Skeletal muscle cell (primary cell): ENCODE measurements at regions not wholly inside any gene's neighbourhood (a gene's known extent, or its start where the extent isn't known, plus 50 kb on each side); places are given as distances from the start of the nearest gene placed in this dataset.

Source experiments
- DNase-seq: peaks from one replicate; pipeline ENCODE4 v3.0.0-alpha.2; 2010; ENCODE audit warnings: low read depth
- H3K4me3 ChIP-seq: 2 replicates; pipeline ENCODE4 v1.5.1; 2011; ENCODE audit warnings: low read depth, mild to moderate bottlenecking, control low read depth, low read length, moderate library complexity

GRCh38 chr13:69010789-69011188 is 1096.8 kb upstream of the ATXN8OS start:
- no peak for DNase-seq
- H3K4me3 ChIP-seq: no peak overlapping the region

GRCh38 chr13:69008499-69008898 is 1099.1 kb upstream of the ATXN8OS start:
- no peak for DNase-seq

DNA sequence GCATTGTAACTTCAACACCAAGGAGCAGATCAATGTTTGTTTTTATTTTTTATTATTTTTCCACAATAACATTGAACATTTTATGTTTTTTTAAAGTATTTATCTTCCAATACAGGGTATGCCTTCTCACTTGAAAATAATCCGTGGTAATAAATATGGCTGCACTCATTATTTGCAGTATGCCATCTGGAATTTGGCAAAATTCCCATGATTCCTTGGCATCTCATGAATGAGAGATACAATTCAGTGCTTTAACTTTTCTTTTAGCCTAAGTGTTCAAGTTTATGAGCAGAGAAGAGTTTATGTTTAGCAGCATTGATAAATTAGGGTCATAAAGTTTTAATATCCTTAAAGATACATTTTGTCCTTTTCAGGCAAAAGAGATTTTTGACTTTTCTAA is 1109.6 kb upstream of the ATXN8OS start:
- DNase-seq: no peak
- H3K4me3 ChIP-seq: no peak overlapping the region

More at GRCh38 chr13:69008499-69008898, 1099.1 kb upstream of the ATXN8OS start:
- H3K4me3 ChIP-seq: no peak overlapping the region

DNA sequence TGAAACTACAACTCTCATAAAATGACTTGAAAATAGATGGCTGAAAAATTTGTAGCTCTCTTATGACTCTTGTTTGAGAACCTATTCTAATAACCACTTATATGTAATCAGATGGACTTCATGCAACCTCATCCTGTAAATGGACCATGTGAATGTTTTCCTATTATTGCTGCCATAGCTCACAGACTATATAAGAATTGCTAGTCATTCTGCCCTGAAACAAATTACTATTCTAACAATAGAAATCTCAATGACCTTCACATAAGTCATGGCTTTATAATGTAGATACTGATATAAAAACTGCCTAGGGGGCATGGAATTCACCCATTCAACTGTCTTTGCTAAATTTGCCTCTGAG is 1111.0 kb upstream of the ATXN8OS start:
- H3K4me3 ChIP-seq: no peak overlapping the region
- DNase-seq: no peak

DNA sequence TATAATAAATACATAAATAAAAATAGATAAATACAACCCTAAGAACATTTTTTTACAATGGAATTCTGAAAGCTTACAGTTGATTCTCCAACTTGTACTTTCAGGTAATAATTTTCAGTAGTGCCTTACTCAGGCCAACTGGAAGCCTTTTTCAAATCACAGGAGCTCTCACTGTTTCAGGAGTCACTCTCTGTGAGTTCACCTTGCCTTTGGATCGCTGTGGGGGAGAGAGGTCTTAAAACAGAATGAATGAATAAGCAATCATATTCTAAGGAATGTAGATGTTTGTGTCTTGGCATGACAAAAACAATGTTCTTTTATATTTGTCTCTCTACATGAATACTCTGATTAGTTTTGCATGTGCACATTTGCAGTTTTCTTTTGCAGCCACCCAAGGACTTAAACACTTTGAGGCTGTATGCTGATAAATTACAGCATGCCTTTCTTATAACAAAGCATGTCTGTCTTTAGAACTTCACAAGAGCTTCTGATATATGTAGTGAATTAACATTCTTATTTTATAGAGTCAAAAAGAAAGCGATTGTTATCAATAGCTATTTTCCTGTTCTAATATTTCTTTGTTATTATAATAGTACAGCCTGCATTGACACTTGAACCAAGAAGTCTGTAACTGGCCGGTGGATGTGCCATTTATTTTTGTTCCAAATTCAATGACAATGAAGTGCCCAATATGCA is 1111.5 kb upstream of the ATXN8OS start:
- H3K4me3 ChIP-seq: no peak overlapping the region
- no peak for DNase-seq

DNA sequence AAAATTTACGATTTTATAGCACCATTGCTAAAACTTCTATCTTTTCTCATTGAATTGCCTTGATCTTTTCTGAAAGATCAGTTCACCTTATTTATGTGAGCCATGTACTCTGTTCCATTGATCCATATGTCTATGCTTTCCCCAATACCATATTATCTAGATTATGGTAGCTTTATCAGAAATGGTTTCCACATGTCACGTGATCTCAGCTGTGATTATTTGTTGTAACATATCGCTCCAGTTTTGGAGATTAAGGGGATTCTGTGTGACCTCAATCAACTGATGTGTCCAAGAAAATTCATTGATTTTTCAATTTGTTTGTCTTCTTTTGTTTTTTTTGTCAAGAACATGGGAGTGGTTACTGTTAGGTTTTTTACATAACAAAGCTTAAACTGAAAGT is 1114.5 kb upstream of the ATXN8OS start:
- no peak for DNase-seq
- no peak overlapping the region for H3K4me3 ChIP-seq

DNA sequence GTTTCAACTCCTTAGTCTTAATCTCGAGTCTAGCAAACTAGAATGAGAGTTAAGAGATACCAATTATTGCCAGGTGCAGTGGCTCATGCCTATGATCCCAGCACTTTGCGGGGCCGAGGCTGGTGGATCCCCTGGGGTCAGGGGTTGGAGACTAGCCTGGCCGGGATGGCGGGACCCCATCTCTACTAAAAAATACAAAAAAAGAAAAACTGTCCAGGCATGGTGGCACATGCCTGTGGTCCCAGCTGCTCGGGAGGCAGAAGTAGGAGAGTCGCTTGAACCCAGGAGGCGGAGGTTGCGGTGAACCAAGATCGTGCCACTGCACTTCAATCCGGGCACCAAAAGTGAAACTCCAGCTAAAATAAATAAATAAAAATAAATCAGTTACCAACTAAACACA is 1119.5 kb upstream of the ATXN8OS start:
- DNase-seq: no peak

GRCh38 chr13:68987585-68987984 is 1120.0 kb upstream of the ATXN8OS start:
- no peak overlapping the region for H3K4me3 ChIP-seq
- no peak for DNase-seq

More for the DNA sequence above, 1119.5 kb upstream of the ATXN8OS start:
- H3K4me3 ChIP-seq: no peak overlapping the region

- DNase-seq: no peak
- no peak overlapping the region for H3K4me3 ChIP-seq
Observed at GRCh38 chr13:68984688-68985319, 1122.8 kb upstream of the ATXN8OS start.

- DNase-seq: no peak
- H3K4me3 ChIP-seq: no peak overlapping the region
Observed at GRCh38 chr13:68982961-68983619, 1124.5 kb upstream of the ATXN8OS start.

DNA sequence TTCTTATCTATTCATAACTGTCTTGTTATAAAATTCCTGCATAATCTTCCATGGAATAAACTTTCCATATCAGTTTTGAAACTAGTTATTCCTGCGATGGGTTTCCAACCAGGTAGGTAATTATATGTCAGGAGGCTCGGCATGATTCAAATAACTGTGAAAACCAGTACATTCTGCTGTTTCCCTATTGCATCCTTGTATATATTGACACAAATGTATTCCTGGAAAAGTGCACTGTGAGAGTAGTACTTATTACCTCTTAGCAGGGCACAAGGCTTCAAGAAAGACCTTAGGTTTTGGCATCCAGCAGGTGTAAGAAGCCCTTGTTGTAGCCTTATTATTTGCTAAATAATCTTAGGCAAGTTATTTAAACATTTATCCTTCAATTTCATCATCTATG is 1131.3 kb upstream of the ATXN8OS start:
- H3K4me3 ChIP-seq: no peak overlapping the region
- no peak for DNase-seq

DNA sequence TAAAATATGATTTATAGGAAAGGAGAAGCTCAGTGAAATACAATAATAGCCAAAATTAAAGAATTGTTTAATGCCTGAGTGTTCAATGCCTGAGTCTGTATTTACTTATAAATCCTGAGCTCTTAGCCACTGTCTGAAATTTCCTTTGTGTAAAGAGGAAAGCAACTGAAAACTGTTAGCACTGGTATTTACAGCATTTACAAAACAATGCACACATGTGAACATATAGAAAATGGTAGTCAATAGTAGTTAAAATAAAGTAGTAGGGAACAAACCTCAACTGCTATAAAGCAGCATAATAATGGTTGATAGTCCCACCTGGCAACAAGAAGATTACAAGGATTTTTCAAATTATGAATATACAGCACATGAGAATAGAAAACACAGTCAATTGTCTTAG is 1137.1 kb upstream of the ATXN8OS start:
- DNase-seq: no peak

GRCh38 chr13:68948586-68948985 is 1159.0 kb upstream of the ATXN8OS start:
- no peak overlapping the region for H3K4me3 ChIP-seq
- no peak for DNase-seq

More for the DNA sequence above, 1137.1 kb upstream of the ATXN8OS start:
- H3K4me3 ChIP-seq: no peak overlapping the region

GRCh38 chr13:68944272-68944671 is 1163.4 kb upstream of the ATXN8OS start:
- no peak overlapping the region for H3K4me3 ChIP-seq
- DNase-seq: no peak

GRCh38 chr13:68940049-68940448 is 1167.6 kb upstream of the ATXN8OS start:
- H3K4me3 ChIP-seq: no peak overlapping the region
- DNase-seq: no peak

DNA sequence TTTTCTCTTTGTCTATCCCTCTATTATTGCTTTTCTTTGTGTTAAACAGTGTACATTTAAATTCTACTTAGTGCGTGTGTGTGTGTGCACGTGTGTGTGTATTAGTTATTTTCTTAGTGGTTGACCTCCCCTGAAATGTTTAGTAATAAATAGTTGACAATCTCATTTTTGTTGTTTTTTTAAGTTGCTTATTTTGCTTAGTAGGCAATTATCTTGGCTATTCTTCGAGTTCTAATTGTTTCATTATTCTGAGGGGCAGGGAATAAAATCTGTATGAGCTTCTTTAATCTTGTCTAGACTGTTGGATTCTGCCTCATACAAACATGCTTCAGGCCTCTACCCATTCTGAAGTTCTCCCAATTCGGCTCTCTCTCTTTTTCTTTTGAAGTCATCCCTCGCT is 1169.0 kb upstream of the ATXN8OS start:
- H3K4me3 ChIP-seq: no peak overlapping the region
- DNase-seq: no peak

GRCh38 chr13:68929075-68929745 is 1178.4 kb upstream of the ATXN8OS start:
- no peak for DNase-seq
- no peak overlapping the region for H3K4me3 ChIP-seq

GRCh38 chr13:68927387-68928026 is 1180.1 kb upstream of the ATXN8OS start:
- H3K4me3 ChIP-seq: no peak overlapping the region
- DNase-seq: peak; percentile 2

- no peak overlapping the region for H3K4me3 ChIP-seq
- no peak for DNase-seq
Observed at GRCh38 chr13:68923995-68924394, 1183.6 kb upstream of the ATXN8OS start.

GRCh38 chr13:68908879-68909278 is 1198.7 kb upstream of the ATXN8OS start:
- no peak for DNase-seq
- no peak overlapping the region for H3K4me3 ChIP-seq
